Panc1 (cell line): ENCODE measurements at regions not wholly inside any gene's neighbourhood (a gene's known extent, or its start where the extent isn't known, plus 50 kb on each side); places are given as distances from the start of the nearest gene placed in this dataset.

Experiments
- CTCF ChIP-seq: fragments of 450-650 bp; IDR thresholded peaks from 2 replicates; pipeline ENCODE4 v1.5.1; 2017; ENCODE audit warnings: mild to moderate bottlenecking
- POLR2AphosphoS5 ChIP-seq: IDR thresholded peaks from 2 replicates; pipeline ENCODE4 v1.6.1; 2012; ENCODE audit warnings: mild to moderate bottlenecking, low read depth, low read length, moderate library complexity
- REST ChIP-seq, 2 experiments: IDR thresholded peaks; 2 replicates each; pipeline ENCODE4 v1.6.1; 2011 to 2012; ENCODE audit warnings: low read depth in 2 of 2, control low read depth in 1 of 2, low read length in 1 of 2, mild to moderate bottlenecking in 1 of 2, moderate library complexity in 1 of 2; ENCODE audit not compliant: insufficient read depth in 1 of 2
- SIN3A ChIP-seq: IDR thresholded peaks from 2 replicates; pipeline ENCODE4 v1.6.1; 2012; ENCODE audit warnings: low read depth, mild to moderate bottlenecking, low read length, moderate library complexity, borderline replicate concordance; ENCODE audit not compliant: insufficient read depth
- TCF7L2 ChIP-seq: IDR thresholded peaks from 2 replicates; pipeline ENCODE4 v1.6.1; 2011; ENCODE audit warnings: mild to moderate bottlenecking, low read depth, low read length, inconsistent platforms

GRCh38 chr4:119731778-119732177, 103.2 kb upstream of the PDE5A start:
- TF ChIP-seq REST (IDR thresholded peaks at IDR 0.05; ENCODE audit: insufficient read depth in 1 of 2, low read depth in 2 of 2, low read length in 1 of 2) (no peak), CTCF (no peak), POLR2AphosphoS5 (no peak), SIN3A (no peak), TCF7L2 (no peak)
